ENCODE measurements at regions not wholly inside any gene's neighbourhood (a gene's known extent, or its start where the extent isn't known, plus 50 kb on each side); places are given as distances from the start of the nearest gene placed in this dataset.

- no peak overlapping the region for H3K4me3 ChIP-seq (ENCODE audit: low read length)
- no peak for TF ChIP-seq CTCF (conservative IDR thresholded peaks at IDR 0.05; ENCODE audit: low read length)
- no peak for DNase-seq (ENCODE audit: low read depth)
These were observed 211.2 kb upstream of the SYT10 start for GRCh38 chr12:33650832-33651231.

GRCh38 chr12:33653362-33653761 is 213.7 kb upstream of the SYT10 start:
- no peak for TF ChIP-seq CTCF (conservative IDR thresholded peaks at IDR 0.05; ENCODE audit: low read length)
- no peak overlapping the region for H3K4me3 ChIP-seq (ENCODE audit: low read length)
- no peak for DNase-seq (ENCODE audit: low read depth)

GRCh38 chr12:33654313-33654712 is 214.7 kb upstream of the SYT10 start:
- TF ChIP-seq CTCF (conservative IDR thresholded peaks at IDR 0.05; ENCODE audit: low read length) = no peak
- no peak for DNase-seq (ENCODE audit: low read depth)
- no peak overlapping the region for H3K4me3 ChIP-seq (ENCODE audit: low read length)

- no peak for TF ChIP-seq CTCF (conservative IDR thresholded peaks at IDR 0.05; ENCODE audit: low read length)
- no peak for DNase-seq (ENCODE audit: low read depth)
- no peak overlapping the region for H3K4me3 ChIP-seq (ENCODE audit: low read length)
These were observed 223.5 kb upstream of the SYT10 start for GRCh38 chr12:33663000-33663654.

GRCh38 chr12:33669349-33669748 is 229.7 kb upstream of the SYT10 start:
- no peak for DNase-seq (ENCODE audit: low read depth)
- no peak for TF ChIP-seq CTCF (conservative IDR thresholded peaks at IDR 0.05; ENCODE audit: low read length)
- H3K4me3 ChIP-seq (ENCODE audit: low read length) = no peak overlapping the region

GRCh38 chr12:33670284-33670683 is 230.7 kb upstream of the SYT10 start:
- no peak for DNase-seq (ENCODE audit: low read depth)
- H3K4me3 ChIP-seq (ENCODE audit: low read length) = no peak overlapping the region
- no peak for TF ChIP-seq CTCF (conservative IDR thresholded peaks at IDR 0.05; ENCODE audit: low read length)

- no peak overlapping the region for H3K4me3 ChIP-seq (ENCODE audit: low read length)
- TF ChIP-seq CTCF (conservative IDR thresholded peaks at IDR 0.05; ENCODE audit: low read length) = no peak
- DNase-seq (ENCODE audit: low read depth) = no peak
These were observed 232.1 kb upstream of the SYT10 start for GRCh38 chr12:33671676-33672075.

Measured in AG10803 (cell line).